ENCODE measurements at regions not wholly inside any gene's neighbourhood (a gene's known extent, or its start where the extent isn't known, plus 50 kb on each side); places are given as distances from the start of the nearest gene placed in this dataset.

GRCh38 chr3:177522051-177522450 lies 324.8 kb upstream of the TBL1XR1 start:
- Histone ChIP-seq H3K9me3 (ENCODE audit: control insufficient read depth in 2 of 2, low read length in 2 of 2) (peaks cover 0 to 3% of the 10 kb centered on the region in 2 donors), H3K4me3 (ENCODE audit: low read length in 2 of 2) (no peak overlapping the region), H3K4me1 (ENCODE audit: control insufficient read depth, insufficient read depth, low read length) (peaks cover 4% of the 10 kb centered on the region), H3K27me3 (ENCODE audit: control insufficient read depth in 1 of 2, insufficient read depth in 2 of 2, low read length in 2 of 2) (no peaks in the 10 kb centered on the region), H3K36me3 (ENCODE audit: control insufficient read depth in 2 of 2, insufficient read depth in 2 of 2, low read length in 2 of 2) (peaks cover 0 to 2% of the 10 kb centered on the region in 2 donors), H3K9ac (ENCODE audit: low read length in 2 of 2) (no peak overlapping the region), H3K27ac (ENCODE audit: low read length) (no peak overlapping the region)

GRCh38 chr3:177523067-177523675 lies 325.9 kb upstream of the TBL1XR1 start:
- no peaks in the 10 kb centered on the region for H3K27me3 ChIP-seq (ENCODE audit: control insufficient read depth in 1 of 2, insufficient read depth in 2 of 2, low read length in 2 of 2)
- no peak overlapping the region for H3K27ac ChIP-seq (ENCODE audit: low read length)
- no peak overlapping the region for H3K9ac ChIP-seq (ENCODE audit: low read length in 2 of 2)
- H3K9me3 ChIP-seq (ENCODE audit: control insufficient read depth in 2 of 2, low read length in 2 of 2) = peaks cover 0 to 3% of the 10 kb centered on the region in 2 donors
- peaks cover 2% of the 10 kb centered on the region for H3K4me1 ChIP-seq (ENCODE audit: control insufficient read depth, insufficient read depth, low read length)
- H3K4me3 ChIP-seq (ENCODE audit: low read length in 2 of 2) = no peak overlapping the region
- H3K36me3 ChIP-seq (ENCODE audit: control insufficient read depth in 2 of 2, insufficient read depth in 2 of 2, low read length in 2 of 2) = peaks cover 0 to 2% of the 10 kb centered on the region in 2 donors

- Histone ChIP-seq H3K27ac (ENCODE audit: low read length) (no peak overlapping the region), H3K36me3 (ENCODE audit: control insufficient read depth in 2 of 2, insufficient read depth in 2 of 2, low read length in 2 of 2) (peaks cover 0 to 2% of the 10 kb centered on the region in 2 donors), H3K9me3 (ENCODE audit: control insufficient read depth in 2 of 2, low read length in 2 of 2) (peaks cover 0 to 3% of the 10 kb centered on the region in 2 donors), H3K27me3 (ENCODE audit: control insufficient read depth in 1 of 2, insufficient read depth in 2 of 2, low read length in 2 of 2) (no peaks in the 10 kb centered on the region), H3K9ac (ENCODE audit: low read length in 2 of 2) (no peak overlapping the region), H3K4me3 (ENCODE audit: low read length in 2 of 2) (no peak overlapping the region), H3K4me1 (ENCODE audit: control insufficient read depth, insufficient read depth, low read length) (no peaks in the 10 kb centered on the region)
Measured at GRCh38 chr3:177523872-177524438, 326.7 kb upstream of the TBL1XR1 start.

GRCh38 chr3:177524742-177525141 lies 327.5 kb upstream of the TBL1XR1 start:
- Histone ChIP-seq H3K9me3 (ENCODE audit: control insufficient read depth in 2 of 2, low read length in 2 of 2) (peaks cover 0 to 3% of the 10 kb centered on the region in 2 donors), H3K4me1 (ENCODE audit: control insufficient read depth, insufficient read depth, low read length) (no peaks in the 10 kb centered on the region), H3K27ac (ENCODE audit: low read length) (no peak overlapping the region), H3K36me3 (ENCODE audit: control insufficient read depth in 2 of 2, insufficient read depth in 2 of 2, low read length in 2 of 2) (peaks cover 0 to 2% of the 10 kb centered on the region in 2 donors), H3K9ac (ENCODE audit: low read length in 2 of 2) (no peak overlapping the region), H3K27me3 (ENCODE audit: control insufficient read depth in 1 of 2, insufficient read depth in 2 of 2, low read length in 2 of 2) (no peaks in the 10 kb centered on the region), H3K4me3 (ENCODE audit: low read length in 2 of 2) (no peak overlapping the region)

GRCh38 chr3:177525414-177525813 lies 328.1 kb upstream of the TBL1XR1 start:
- Histone ChIP-seq H3K27ac (ENCODE audit: low read length) (no peak overlapping the region), H3K4me3 (ENCODE audit: low read length in 2 of 2) (no peak overlapping the region), H3K36me3 (ENCODE audit: control insufficient read depth in 2 of 2, insufficient read depth in 2 of 2, low read length in 2 of 2) (peaks cover 0 to 2% of the 10 kb centered on the region in 2 donors), H3K27me3 (ENCODE audit: control insufficient read depth in 1 of 2, insufficient read depth in 2 of 2, low read length in 2 of 2) (no peaks in the 10 kb centered on the region), H3K4me1 (ENCODE audit: control insufficient read depth, insufficient read depth, low read length) (no peaks in the 10 kb centered on the region), H3K9me3 (ENCODE audit: control insufficient read depth in 2 of 2, low read length in 2 of 2) (peaks cover 0 to 3% of the 10 kb centered on the region in 2 donors), H3K9ac (ENCODE audit: low read length in 2 of 2) (no peak overlapping the region)

- H3K9me3 ChIP-seq (ENCODE audit: control insufficient read depth in 2 of 2, low read length in 2 of 2) = peaks cover 0 to 3% of the 10 kb centered on the region in 2 donors
- no peak overlapping the region for H3K9ac ChIP-seq (ENCODE audit: low read length in 2 of 2)
- no peak overlapping the region for H3K27ac ChIP-seq (ENCODE audit: low read length)
- H3K27me3 ChIP-seq (ENCODE audit: control insufficient read depth in 1 of 2, insufficient read depth in 2 of 2, low read length in 2 of 2) = no peaks in the 10 kb centered on the region
- no peaks in the 10 kb centered on the region for H3K4me1 ChIP-seq (ENCODE audit: control insufficient read depth, insufficient read depth, low read length)
- peaks cover 0 to 2% of the 10 kb centered on the region in 2 donors for H3K36me3 ChIP-seq (ENCODE audit: control insufficient read depth in 2 of 2, insufficient read depth in 2 of 2, low read length in 2 of 2)
- H3K4me3 ChIP-seq (ENCODE audit: low read length in 2 of 2) = no peak overlapping the region
Measured at GRCh38 chr3:177525987-177526712, 328.9 kb upstream of the TBL1XR1 start.

- no peaks in the 10 kb centered on the region for H3K27me3 ChIP-seq (ENCODE audit: control insufficient read depth in 1 of 2, insufficient read depth in 2 of 2, low read length in 2 of 2)
- no peak overlapping the region for H3K4me3 ChIP-seq (ENCODE audit: low read length in 2 of 2)
- H3K9me3 ChIP-seq (ENCODE audit: control insufficient read depth in 2 of 2, low read length in 2 of 2) = peaks cover 0 to 3% of the 10 kb centered on the region in 2 donors
- peaks cover 0 to 2% of the 10 kb centered on the region in 2 donors for H3K36me3 ChIP-seq (ENCODE audit: control insufficient read depth in 2 of 2, insufficient read depth in 2 of 2, low read length in 2 of 2)
- no peak overlapping the region for H3K9ac ChIP-seq (ENCODE audit: low read length in 2 of 2)
- H3K27ac ChIP-seq (ENCODE audit: low read length) = no peak overlapping the region
- no peaks in the 10 kb centered on the region for H3K4me1 ChIP-seq (ENCODE audit: control insufficient read depth, insufficient read depth, low read length)
Measured at GRCh38 chr3:177527182-177527581, 329.9 kb upstream of the TBL1XR1 start.

GRCh38 chr3:177528306-177529070 lies 331.2 kb upstream of the TBL1XR1 start:
- no peak overlapping the region for H3K27ac ChIP-seq (ENCODE audit: low read length)
- H3K9ac ChIP-seq (ENCODE audit: low read length in 2 of 2) = no peak overlapping the region
- H3K9me3 ChIP-seq (ENCODE audit: control insufficient read depth in 2 of 2, low read length in 2 of 2) = peaks cover 0 to 3% of the 10 kb centered on the region in 2 donors
- no peak overlapping the region for H3K4me3 ChIP-seq (ENCODE audit: low read length in 2 of 2)
- H3K4me1 ChIP-seq (ENCODE audit: control insufficient read depth, insufficient read depth, low read length) = no peaks in the 10 kb centered on the region
- no peaks in the 10 kb centered on the region for H3K27me3 ChIP-seq (ENCODE audit: control insufficient read depth in 1 of 2, insufficient read depth in 2 of 2, low read length in 2 of 2)
- H3K36me3 ChIP-seq (ENCODE audit: control insufficient read depth in 2 of 2, insufficient read depth in 2 of 2, low read length in 2 of 2) = peaks cover 0 to 2% of the 10 kb centered on the region in 2 donors

GRCh38 chr3:177529071-177529550 lies 331.8 kb upstream of the TBL1XR1 start:
- H3K27ac ChIP-seq (ENCODE audit: low read length) = no peak overlapping the region
- peaks cover 0 to 3% of the 10 kb centered on the region in 2 donors for H3K9me3 ChIP-seq (ENCODE audit: control insufficient read depth in 2 of 2, low read length in 2 of 2)
- H3K4me3 ChIP-seq (ENCODE audit: low read length in 2 of 2) = no peak overlapping the region
- H3K27me3 ChIP-seq (ENCODE audit: control insufficient read depth in 1 of 2, insufficient read depth in 2 of 2, low read length in 2 of 2) = no peaks in the 10 kb centered on the region
- peaks cover 0 to 2% of the 10 kb centered on the region in 2 donors for H3K36me3 ChIP-seq (ENCODE audit: control insufficient read depth in 2 of 2, insufficient read depth in 2 of 2, low read length in 2 of 2)
- H3K4me1 ChIP-seq (ENCODE audit: control insufficient read depth, insufficient read depth, low read length) = no peaks in the 10 kb centered on the region
- H3K9ac ChIP-seq (ENCODE audit: low read length in 2 of 2) = no peak overlapping the region

- no peaks in the 10 kb centered on the region for H3K4me1 ChIP-seq (ENCODE audit: control insufficient read depth, insufficient read depth, low read length)
- H3K27ac ChIP-seq (ENCODE audit: low read length) = no peak overlapping the region
- peaks cover 0 to 3% of the 10 kb centered on the region in 2 donors for H3K9me3 ChIP-seq (ENCODE audit: control insufficient read depth in 2 of 2, low read length in 2 of 2)
- peaks cover 0 to 2% of the 10 kb centered on the region in 2 donors for H3K36me3 ChIP-seq (ENCODE audit: control insufficient read depth in 2 of 2, insufficient read depth in 2 of 2, low read length in 2 of 2)
- no peaks in the 10 kb centered on the region for H3K27me3 ChIP-seq (ENCODE audit: control insufficient read depth in 1 of 2, insufficient read depth in 2 of 2, low read length in 2 of 2)
- no peak overlapping the region for H3K9ac ChIP-seq (ENCODE audit: low read length in 2 of 2)
- no peak overlapping the region for H3K4me3 ChIP-seq (ENCODE audit: low read length in 2 of 2)
Measured at GRCh38 chr3:177529716-177530335, 332.5 kb upstream of the TBL1XR1 start.

Data from stomach smooth muscle (tissue), 2 donors.